Inferior parietal cortex (tissue), 1 donor: ENCODE measurements at regions not wholly inside any gene's neighbourhood (a gene's known extent, or its start where the extent isn't known, plus 50 kb on each side); places are given as distances from the start of the nearest gene placed in this dataset.

Experiments used
- DNase-seq: peaks from one replicate; pipeline ENCODE4 v3.0.0-alpha.2; 2016; ENCODE audit errors: extremely low spot score

GRCh38 chr2:11016735-11017388 lies 105.1 kb downstream of the KCNF1 start:
- DNase-seq: no peak

- DNase-seq: no peak
Measured at GRCh38 chr2:11017921-11018320, 106.2 kb downstream of the KCNF1 start.

- no peak for DNase-seq
Measured at GRCh38 chr2:11018651-11019185, 107.0 kb downstream of the KCNF1 start.

GRCh38 chr2:11019614-11020013 lies 107.9 kb downstream of the KCNF1 start:
- no peak for DNase-seq

DNA sequence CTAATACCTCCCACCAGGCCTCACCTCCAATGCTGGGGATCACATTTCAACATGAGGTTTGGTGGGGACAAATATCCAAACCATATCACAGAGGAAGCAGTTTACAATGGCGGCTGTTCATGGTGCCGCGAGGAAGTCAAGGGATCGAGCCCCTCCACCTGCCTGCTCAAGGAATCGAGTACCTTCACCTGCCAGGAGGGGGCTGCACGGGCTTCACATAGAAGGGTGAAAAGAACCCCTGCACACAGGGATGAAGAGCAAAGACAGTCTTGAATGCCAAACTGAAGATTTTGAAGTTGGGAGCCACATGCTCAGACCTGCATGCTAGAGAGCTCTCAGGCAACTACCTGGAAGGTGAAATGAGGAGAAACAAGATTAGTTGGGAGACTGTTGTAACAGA lies 110.3 kb downstream of the KCNF1 start:
- no peak for DNase-seq

DNA sequence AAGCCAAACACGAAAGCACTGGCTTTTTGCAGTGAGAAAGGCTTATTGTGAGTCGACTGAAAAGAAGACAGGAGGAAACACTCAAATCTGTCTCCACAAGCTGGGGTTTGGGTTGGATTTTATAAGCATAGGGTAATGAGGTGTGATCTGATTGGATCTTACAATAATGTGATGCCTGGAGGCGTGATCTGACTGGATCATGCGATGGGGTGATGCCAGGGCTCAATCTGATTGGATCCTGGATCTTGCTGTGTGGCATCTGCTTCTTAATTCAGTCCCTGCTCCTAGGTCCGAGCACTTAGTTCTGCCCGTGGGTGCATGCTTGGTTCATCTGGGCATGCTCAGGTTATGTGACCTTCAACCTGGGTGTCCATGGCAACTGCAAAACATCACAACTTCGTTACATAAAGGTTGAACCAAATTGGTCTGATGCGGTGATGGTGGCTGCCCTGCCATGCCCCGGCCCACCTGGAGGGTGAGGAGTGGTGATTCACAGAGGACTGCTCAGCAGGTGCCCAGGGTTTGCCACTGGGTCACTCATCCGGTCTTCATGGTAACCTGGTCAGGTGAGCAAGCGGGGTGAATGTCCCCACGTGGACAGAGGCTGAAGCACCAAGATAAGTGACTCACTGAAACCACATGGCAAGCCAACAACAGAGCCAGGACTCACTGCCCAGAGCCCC lies 111.0 kb downstream of the KCNF1 start:
- no peak for DNase-seq

GRCh38 chr2:11023326-11024258 lies 111.9 kb downstream of the KCNF1 start:
- peak; percentile 43 for DNase-seq

- DNase-seq: no peak
Measured at GRCh38 chr2:11024259-11024645, 112.5 kb downstream of the KCNF1 start.

GRCh38 chr2:11024687-11025086 lies 113.0 kb downstream of the KCNF1 start:
- DNase-seq: no peak

DNA sequence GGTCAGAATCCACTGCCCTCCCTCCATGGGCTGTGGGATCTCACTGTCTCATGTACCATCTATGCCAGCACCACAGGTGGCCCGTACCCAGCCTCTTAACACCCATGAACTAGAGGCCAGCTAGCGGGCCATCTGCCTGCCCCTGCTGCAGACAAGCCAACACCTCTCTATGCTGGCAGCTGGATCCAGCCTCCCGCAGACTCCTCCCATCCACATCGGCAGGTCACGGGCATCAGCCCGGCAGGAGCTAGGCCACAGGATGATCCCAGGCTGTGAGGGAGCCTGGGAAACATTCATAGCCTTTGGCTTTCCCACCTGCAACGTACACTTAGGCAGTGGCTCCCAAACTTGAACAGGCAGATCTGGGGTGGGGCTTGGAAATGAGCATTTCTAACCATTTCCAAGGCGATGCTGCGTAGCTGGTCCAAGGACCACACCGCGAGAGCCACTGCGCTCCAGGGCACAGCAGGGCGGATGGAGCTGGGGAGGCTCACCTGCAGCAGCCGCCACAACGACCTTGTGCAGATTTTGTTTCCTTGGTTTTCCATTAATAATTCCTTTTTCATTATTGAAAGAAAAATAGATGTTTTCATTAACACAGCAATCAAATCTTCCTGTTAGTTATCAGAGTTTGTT lies 114.7 kb downstream of the KCNF1 start:
- DNase-seq: no peak

- DNase-seq: no peak
Measured at GRCh38 chr2:11027195-11027594, 115.5 kb downstream of the KCNF1 start.

- DNase-seq: no peak
Measured at GRCh38 chr2:11028407-11028916, 116.7 kb downstream of the KCNF1 start.

- DNase-seq: no peak
Measured at GRCh38 chr2:11029136-11029535, 117.4 kb downstream of the KCNF1 start.

DNA sequence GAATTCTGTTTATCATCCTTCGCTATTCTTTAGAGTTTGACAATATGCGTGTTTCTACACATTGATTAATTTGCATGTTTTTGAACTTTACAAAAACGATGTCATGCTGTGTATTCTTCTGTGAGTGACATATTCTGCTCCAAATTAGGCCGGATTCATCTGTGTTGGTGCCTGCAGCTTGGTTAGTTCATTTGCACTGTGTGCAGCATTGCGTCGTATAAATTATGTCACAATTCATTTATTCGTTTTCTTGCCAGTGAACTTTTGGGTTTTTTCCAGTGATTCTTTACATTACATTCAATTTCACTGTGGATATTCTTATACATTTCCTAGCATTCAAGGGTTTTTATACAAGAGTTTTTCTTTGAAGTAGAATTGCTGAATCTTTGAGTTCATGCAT lies 118.3 kb downstream of the KCNF1 start:
- DNase-seq: no peak

- DNase-seq: no peak
Measured at GRCh38 chr2:11030909-11031308, 119.2 kb downstream of the KCNF1 start.

DNA sequence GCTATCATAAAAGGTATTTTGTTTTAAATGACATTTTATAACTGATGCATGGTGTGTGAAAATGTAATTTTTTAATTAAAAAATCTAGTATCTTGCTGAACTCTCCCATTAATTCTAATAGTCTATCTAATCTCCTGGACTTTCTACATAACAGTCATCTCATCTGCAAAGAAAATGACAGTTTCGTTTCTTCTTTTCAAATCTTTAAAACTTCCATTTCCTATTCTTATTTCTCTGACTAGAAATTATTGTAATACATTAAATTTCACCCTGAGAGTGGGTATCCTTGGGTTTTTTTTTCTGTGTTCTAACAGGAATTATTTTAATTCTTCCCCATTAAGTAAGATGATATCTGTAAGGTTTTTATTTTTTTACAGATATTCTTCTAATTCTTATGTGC lies 120.1 kb downstream of the KCNF1 start:
- DNase-seq: no peak

DNA sequence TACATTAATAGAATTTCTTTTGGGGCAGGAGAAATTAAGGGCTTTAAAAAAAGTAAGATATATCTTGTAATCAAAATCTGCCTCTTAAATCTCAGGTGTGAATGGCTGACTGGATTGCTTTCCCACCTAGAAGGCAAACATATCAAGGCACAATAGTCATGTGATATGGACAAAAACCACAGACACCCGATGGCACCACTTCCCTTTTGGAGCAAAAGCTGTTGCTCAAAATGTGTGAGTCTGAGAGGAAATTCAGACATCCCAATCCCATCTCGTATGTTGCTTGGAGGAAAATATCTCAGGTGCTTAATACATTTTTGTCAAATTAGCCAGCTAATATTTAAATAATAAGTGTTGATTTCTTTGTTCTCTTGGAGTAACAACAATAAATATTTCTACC lies 120.7 kb downstream of the KCNF1 start:
- no peak for DNase-seq

DNA sequence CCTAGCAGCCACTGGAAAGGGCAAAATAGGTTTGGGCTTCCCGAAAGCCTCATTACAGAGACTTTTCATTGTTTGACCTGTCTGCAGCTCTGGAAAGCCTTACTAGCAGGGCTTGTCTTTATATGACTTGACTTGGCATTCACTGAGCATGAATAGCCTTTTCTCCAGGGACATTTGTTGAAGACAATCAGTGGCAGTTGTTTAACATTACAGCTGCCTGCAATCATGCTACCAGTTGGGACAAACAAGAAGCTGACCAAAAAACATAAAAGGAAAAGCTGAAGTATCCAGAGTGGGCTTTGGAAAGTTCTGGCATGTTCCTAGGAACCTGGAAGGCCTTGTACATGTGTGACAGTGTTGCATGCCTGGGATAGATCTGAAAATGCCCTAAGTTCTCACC lies 121.4 kb downstream of the KCNF1 start:
- no peak for DNase-seq

DNA sequence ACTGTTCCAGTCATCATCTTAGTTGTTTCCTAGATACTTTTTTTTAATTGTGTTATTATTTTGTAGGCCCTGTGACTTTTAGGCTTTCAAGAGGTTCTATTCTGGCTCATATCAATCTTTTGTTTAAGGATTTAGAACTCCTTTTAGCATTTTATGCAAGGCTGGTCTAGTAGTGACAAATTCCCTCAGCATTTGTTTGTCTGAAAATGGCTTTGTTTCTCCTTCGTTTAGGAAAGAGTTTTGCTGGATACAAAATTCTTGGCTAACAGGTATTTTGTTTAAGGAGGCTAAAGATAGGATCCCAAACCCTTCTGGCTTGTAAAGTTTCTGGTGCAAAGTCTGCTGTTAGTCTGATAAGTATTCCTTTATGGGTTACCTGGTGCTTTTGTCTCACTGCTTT lies 116.6 kb upstream of the SLC66A3 start:
- no peak for DNase-seq

DNA sequence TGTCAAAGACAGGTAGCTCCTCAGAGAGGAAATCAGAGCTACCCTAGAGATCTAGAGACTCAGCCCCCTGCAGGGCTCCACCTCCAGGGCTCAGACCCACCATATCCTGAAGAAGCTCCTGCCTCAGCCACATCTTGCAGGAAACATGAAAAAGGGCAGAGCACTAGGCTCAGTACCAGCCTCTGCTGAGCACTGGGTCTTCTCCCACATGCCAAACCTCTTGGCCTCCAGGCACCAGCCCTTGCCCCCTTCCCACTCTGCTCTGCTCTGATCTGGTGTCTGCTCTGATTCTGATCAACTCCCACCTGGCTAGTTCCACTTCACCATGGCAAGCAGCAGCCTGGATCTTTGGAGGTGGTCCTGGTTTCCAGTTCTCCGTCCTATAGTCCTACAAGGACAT lies 114.3 kb upstream of the SLC66A3 start:
- no peak for DNase-seq

- DNase-seq: no peak
Measured at GRCh38 chr2:11042841-11043240, 112.4 kb upstream of the SLC66A3 start.

- no peak for DNase-seq
Measured at GRCh38 chr2:11043245-11043644, 112.0 kb upstream of the SLC66A3 start.
